GM21381 (cell line): ENCODE measurements at regions not wholly inside any gene's neighbourhood (a gene's known extent, or its start where the extent isn't known, plus 50 kb on each side); places are given as distances from the start of the nearest gene placed in this dataset.

Source experiments
- ATAC-seq: cut with Tn5 transposase; IDR thresholded peaks from one replicate; pipeline ENCODE4 v1.9.1; 2021; ENCODE audit warnings: mild to moderate bottlenecking, moderate library complexity; ENCODE audit not compliant: unreplicated experiment

DNA sequence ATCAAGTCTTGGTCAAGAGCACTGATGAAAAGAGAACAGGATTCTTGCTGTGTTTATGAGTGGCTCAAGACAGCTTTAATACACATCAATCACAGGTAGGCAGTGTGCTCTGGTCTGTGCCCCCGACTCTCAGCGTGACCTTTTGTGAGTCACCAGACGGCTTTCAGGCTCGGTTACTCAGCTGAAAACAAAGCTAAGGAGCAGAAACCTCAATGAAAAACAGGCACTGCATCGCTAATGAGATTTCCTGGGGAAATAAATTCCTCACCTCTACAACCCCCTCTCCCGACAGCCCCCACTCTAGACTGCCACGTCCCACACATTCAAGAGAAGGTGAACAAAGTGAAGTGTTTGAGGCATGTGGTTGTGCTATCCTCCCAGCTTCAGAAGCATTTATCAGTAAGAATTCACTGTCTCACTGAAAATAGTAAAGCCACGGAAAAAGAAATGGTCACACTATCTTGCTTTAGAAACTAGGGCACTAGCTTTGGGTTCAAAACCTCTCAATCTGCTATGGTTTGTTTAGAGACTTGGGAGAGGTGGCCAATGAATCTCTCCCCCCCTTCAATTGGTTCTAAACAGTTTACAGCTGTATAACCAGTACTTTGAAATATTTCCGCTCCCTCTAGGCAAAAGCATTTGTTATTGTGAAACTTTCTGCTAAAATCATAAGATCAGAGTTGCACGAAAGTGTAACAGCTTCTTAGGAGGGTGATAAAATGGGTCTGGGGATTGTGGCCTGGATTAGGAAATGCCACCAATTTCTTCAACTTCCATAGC lies 199.5 kb upstream of the PMFBP1 start:
- ATAC-seq = no peak

DNA sequence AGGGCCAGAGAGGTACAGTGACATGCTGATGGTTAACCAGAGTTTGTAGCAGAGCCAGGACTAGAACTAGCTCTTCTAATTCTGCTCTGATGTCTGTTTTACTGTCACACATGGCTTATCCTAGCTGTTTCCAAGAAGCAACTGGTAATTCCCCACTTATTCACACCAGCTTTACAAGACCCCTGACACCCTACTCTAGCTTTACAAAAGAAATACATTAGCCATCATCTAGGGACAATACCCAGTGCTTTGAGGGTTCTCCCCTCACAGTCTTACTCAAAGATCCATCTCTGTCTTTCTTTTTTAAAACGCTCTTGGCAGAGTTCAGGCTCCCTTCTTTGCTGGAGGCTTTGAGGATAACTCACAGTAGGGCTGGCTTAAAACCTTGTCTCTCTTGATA lies 197.3 kb upstream of the PMFBP1 start:
- no peak for ATAC-seq

DNA sequence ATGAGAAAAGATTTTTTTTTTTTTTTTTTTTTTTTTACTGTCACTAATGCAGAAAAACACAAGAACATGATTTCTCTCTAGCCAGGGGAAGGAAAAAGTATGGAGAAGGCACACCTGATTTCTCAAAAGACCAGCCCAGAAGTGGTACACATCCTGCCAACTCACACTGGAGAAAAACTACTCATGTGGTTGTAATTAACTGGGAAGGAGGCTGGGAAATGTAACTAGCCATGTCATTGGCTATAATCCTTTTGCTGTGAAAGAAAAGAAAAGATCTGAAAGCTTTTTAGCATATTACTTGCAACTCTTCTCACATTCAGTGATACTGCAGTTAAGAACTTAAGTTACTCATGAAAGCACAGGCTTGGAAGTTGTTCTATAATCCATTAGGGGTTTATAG lies 195.9 kb upstream of the PMFBP1 start:
- ATAC-seq = no peak

DNA sequence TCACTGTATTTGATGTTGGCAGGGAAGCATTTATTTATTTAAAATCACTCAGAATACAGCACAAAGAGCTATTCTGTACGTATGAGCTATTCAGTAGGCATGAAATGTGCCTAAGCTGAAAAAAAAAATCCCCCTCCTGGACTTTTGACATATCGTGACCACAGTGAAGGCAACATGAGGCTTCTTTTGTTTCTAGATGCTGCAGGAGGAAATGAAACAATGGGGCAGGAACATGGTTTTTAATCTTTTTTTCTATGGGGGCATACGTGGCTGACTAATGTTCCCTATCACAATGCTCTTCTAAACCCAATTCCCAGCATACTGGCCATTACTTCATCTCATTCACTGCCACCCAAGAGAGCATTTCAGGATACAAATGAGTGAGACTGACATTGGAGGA lies 191.0 kb upstream of the PMFBP1 start:
- ATAC-seq = no peak

DNA sequence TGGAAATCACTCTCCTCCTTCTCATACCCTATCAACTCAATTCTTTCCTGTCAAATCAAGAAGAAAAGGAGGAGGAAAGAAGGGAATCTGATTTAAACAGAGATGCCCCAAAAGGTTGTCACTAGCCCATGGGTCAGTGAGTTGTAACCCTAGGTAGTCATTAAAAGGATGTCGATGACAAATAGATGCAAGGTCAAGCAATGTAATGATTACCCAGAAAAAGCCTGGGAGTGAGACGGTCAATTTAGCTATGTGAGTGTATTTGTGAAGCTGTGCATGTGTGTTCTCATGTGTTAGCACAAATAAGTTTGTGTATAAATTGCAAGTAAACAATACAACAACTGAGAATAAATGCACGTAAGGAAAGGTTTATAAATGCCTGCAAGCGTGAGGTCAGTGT lies 190.5 kb upstream of the PMFBP1 start:
- no peak for ATAC-seq

DNA sequence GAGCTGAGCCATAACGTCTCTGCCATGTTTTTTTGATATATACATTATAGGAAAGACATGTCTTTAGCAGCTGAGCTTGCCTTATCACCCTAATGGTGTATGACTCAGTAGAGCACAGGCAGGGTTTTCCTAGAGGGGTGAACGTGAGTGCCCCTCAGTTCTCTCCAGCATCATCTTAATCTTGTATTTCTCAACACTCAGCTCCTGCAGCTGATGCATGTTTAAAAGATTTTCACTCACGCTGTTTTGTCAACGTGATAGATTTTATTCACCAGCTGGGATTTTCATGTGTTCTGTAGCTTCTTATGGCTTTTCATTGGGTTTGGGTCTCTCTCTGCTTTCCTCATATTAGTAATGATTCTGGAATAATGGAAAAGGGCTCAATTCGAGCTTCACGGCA lies 186.0 kb upstream of the PMFBP1 start:
- no peak for ATAC-seq

DNA sequence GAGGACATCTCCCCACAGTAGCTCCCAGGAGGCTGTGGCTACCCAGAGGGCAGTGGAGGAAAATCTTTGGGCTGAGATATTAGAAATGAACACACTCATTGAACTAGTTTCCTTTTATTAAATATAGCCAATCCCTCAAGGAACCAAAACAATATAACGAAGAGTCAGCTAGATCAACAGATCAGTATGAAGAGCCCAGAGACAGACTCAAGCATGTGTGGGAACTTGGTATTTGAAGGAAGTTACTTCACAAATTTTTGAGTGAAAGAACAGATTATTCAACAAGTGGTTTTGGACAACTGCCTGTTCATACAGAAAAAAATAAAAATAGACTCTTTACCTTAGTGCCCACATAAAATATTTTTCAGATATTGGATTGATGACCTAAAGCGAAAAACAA lies 183.6 kb upstream of the PMFBP1 start:
- ATAC-seq = no peak

DNA sequence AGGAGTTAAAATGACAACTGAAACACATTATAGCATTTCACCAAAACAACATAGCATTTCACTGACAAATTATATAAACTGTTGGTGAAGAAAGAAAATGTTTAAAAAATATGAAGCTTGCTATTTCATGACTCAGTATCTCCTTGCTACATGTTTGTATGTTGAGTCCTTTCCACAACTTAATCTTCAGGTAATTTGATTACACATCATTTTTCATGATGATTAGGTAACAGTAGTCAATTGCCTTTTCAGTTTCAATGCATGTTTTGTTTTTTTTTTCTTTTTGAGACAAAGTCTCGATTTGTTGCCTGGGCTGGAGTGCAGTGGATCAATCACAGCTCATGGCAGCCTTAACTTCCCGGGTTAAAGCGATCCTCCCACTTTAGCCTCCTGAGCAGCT lies 177.8 kb upstream of the PMFBP1 start:
- no peak for ATAC-seq

DNA sequence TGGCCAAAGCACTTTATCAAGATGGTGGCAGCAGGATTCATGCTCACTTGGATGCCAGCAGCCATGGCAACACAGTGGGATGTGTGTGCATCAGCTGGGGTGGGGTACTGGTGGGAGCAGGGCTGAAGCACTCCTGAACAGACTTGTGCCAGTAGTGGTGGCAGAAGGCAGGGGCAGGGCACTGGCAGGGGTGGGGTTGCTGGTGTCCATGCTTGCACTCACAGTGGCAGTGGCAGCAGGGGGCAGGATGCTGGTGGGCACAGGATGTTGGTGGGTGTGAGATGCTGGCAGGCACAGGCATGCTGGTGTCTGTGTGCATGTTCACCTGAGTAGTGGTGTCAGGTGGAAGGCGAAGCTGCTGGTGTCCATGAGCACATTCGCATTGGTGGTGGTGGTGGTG lies 161.0 kb upstream of the PMFBP1 start:
- no peak for ATAC-seq

DNA sequence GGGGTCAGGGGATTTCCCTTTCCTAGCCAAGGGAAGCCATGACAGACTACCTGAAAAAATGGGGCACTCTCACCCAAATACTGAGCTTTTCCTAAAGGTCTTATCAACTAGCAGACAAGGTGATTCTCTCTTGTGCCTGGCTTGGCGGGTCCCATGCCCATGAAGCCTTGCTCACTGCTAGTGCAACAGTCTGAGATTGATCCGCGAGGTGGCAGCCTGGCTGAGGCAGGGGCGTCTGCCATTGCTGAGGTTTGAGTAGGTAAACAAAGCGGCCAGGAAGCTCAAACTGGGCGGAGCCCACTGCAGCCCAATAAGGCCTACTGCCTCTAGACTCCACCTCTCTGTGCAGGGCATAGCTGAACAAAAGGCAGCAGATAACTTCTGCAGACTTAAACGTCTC lies 152.6 kb upstream of the PMFBP1 start:
- no peak for ATAC-seq

DNA sequence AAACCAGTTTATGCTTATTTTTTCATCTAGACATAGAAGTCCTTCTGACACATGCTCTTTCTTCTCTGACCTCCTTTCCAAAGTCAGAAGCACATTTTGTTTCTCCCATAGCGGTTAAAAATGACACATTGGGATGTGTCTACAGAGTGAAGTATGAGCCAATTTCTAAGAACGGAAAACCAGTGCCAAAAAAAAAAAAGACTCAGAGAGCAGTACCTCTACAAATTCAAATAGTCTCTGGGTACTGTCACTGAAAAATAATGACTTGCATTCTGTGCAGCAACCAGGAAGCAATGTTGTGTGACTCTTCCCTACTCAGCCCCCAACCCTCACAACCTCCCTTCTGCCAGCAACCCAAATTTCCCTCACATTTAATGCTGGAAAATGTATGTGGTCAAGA lies 145.5 kb upstream of the PMFBP1 start:
- ATAC-seq = no peak

DNA sequence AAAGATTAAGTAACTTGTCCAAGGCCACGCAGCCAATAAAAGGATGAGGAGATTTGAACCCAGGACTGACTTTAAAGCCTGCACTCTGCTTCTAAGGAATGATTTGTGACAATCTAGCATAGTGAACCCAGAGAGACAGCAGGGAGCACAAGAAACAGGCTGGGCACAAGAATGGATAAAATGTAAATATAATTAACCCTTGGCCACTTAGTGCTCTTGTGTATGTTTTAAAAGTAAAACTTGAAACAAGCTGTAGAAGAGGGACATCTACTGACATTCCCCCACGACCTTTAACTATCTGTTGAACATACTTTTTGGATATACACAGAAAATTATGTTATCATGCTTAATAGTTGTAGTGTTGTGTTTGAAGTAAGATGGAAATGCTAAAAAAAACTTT lies 141.9 kb upstream of the PMFBP1 start:
- no peak for ATAC-seq

DNA sequence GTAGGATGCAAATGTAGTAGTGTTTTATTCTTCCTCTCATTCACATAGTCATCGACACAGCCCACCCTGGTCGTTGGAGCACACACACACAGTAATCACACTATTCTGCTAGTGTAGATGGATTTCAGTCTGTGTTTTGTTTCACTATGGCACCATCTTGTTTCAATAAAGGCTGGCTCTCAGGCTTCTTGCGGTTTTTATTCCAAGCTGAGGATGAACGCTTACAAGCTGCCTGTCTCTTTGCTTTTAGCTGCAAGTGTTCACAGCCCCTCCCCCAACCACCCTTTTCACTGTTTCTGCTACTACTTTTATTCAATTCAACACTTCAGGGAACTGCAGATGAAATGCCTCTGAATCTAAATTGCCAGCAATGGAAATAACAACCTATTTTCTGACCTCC lies 140.9 kb upstream of the PMFBP1 start:
- no peak for ATAC-seq

DNA sequence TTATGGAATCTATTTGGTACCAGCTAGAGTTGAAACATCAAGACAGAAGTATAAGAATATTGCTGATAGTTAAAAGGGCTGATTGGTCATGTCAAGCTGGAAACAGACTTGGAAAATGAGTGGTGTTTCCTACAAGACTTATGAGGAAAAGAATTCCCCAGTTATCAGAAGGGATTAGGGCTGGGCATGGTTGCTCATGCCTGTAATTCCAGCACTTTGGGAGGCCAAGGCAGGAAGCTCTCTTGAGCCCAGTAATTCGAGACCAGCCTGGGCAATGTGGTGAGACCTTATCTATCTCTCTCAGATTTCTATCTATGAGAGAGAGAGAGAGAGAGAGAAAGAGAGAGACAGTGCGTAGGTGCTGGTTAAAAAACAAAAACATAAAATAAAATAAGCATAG lies 139.5 kb upstream of the PMFBP1 start:
- ATAC-seq = no peak

DNA sequence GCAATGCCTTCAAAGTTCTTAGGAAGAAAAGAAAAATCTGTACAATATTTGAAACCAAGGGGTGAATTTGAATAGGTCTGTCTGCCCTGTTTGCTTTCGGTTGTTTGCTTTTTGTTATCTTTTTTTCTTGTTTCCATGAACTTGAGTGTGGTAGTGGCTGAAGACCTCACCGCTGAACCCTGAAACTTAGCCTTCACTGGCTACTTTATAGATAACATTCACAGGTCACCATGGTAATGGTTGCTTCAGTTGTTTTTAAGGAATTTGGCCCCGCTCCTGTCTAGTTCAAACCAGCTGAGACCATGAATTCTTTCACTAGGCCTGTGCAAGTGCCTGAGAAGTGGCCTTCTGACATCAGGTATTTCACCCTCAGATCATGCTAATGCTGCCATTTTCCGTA lies 137.0 kb upstream of the PMFBP1 start:
- ATAC-seq = no peak

DNA sequence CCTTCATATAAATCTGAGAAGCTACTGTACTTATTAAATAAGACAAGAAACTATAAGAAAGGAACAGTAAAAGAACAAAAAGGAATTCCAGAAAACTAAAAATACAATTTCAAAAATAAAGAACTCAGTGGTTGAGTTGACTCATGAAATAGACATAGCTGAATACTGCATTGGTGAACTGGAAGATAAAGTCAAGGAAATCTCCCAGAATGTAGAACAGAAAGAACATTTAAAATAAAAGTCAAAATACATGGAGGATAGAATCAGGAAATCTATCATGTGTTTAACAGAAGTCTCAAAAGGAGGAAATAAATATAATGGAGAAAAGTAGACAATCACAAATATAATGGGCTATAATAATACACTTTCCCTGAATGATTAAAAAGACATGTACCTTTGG lies 136.4 kb upstream of the PMFBP1 start:
- ATAC-seq = no peak

DNA sequence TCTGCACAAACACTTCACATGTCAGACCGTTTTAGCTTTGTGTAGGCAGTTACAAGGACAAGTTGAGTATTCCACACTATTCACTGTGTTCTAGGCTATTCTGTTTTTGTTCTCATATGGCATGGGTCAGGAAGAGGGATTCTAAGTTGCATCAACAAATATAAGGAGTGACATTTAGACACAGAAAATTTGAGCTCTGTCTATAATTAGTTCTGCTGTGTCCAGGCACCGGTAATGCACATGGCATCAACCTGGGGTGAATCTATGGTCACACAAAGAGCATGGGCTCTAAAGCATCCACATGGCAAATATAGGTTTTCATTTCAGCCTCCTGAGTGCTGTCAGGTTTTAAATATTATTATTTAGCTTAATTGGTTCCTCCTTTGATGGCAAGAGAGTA lies 130.4 kb upstream of the PMFBP1 start:
- no peak for ATAC-seq

DNA sequence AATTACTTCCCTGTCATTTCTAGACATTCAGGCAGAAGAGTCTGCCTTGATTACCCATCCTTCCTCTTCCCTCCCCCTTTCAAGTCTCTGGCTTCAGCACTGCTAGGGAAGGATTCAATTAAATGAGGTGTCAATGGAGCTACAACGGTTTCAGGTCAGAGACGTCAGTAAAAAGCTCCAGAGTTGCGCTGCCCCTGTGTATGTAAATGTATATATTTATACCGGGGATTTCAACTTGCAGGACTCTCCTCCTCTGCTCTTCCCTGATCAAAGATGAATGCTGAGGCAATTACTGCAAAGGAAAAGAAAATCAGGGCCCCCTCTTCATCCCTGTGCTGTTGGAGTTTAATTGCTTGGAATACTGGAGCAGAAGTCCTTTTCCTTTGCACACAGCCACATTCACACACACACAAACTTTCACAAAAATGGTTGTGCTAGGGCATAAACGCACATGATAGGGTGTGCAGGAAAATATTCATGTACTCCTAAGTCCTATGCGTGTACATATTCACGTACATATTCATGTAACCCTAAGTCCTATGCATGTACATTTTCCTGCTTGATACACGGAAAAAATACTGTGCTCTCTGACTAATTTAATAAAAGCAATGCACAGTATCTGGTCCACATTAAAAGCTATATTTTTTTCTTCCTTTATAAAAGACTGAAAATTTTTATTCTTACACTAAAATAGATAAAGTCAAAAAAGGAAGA lies 129.7 kb upstream of the PMFBP1 start:
- ATAC-seq = no peak

DNA sequence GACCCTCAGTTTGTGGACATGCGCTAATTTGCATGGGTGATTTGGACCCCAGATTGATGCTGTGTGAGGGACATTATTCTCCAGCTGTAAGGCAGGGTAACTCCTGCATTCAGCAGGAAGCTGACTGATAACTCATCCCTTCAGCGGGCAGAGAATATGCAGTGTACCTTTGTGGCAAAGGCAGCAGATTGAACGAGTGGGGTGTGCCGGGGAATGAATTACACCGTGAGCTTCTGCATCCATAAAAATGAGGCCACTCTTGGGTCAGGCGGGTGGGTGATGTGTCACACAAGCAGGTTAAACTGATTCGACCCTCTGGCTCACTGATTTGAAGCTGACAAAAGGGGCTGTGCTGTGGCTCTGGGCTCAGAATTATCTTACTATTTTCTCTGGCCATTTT lies 128.9 kb upstream of the PMFBP1 start:
- no peak for ATAC-seq

DNA sequence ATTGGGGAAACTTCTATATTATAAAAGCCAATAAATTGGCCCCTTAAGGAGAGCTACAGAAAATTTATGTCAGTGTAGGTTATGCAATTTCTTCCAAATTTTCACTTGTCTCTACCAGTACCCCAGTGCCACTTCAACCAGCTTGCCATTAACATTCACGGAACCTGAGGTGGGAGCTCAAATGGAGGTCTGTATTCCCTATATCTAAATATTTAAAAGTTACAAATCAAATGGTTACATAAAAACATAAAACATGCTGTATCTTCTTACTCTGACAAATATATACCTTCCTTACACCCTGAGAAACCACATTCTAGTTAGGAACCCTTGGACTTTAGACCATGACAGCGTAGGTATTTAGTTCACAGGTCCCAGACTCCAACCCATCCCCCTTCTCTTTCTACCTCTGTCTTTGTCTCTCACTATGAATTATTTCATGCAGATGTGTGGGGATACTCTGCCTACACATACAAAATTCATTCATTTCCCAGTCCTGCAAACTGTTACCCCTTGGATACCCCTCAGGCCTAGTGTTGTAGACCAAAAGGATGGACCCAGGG lies 127.8 kb upstream of the PMFBP1 start:
- ATAC-seq = no peak

DNA sequence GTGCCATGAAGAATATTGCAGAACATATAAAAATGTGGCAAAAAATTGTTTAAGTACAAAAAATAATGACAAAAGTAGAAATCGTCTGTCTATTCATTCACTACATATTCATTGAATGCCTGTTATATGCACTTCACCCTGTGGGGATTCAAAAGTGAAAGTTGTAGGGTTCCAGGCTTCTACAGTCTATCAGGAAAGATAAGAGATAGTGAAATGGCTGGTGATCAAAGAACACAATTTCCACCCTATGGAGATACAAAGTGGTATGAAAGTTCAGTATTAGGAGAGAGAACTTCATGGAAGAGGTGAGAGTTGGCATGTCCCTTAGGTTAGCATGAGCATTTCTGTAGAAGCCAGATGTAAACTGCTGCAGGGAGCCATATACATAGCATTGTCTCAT lies 127.0 kb upstream of the PMFBP1 start:
- no peak for ATAC-seq

DNA sequence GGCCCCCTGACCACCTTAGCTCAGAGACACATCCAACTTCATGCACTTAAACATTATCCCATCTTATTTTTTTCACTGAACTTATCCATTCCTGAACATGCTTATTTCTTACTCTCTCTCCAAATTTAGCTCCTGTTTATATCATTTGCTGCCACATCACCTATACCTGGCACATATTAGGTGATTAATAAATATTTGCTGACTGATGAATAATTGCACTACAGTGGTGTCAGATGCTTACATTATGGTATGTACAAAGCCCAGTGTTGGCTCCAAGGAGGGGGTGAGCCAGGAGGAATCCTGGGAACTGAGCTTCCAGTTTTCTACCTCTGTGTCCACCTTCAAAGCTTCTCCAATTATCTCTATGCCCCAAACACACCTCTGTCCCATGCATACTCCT lies 124.0 kb upstream of the PMFBP1 start:
- no peak for ATAC-seq
